ENCODE measurements at regions not wholly inside any gene's neighbourhood (a gene's known extent, or its start where the extent isn't known, plus 50 kb on each side); places are given as distances from the start of the nearest gene placed in this dataset.

- H3K27ac ChIP-seq (ENCODE audit: low read depth, low read length): no peak overlapping the region
- no peaks in the 10 kb centered on the region for H3K36me3 ChIP-seq (ENCODE audit: insufficient read depth, low read length)
- no peaks in the 10 kb centered on the region for H3K4me1 ChIP-seq (ENCODE audit: insufficient read depth, low read length)
- 93% methylated on average over 5 of the region's 5 CpGs for WGBS
- no peaks in the 10 kb centered on the region for H3K9me3 ChIP-seq (ENCODE audit: insufficient read depth, low read depth, low read length)
- no peaks in the 10 kb centered on the region for H3K27me3 ChIP-seq (ENCODE audit: insufficient read depth, low read length)
- no peak overlapping the region for H3K9ac ChIP-seq (ENCODE audit: low read depth, low read length)
- H3K4me3 ChIP-seq (ENCODE audit: low read length): no peak overlapping the region
Observed at GRCh38 chr12:91866566-91866965, 279.1 kb downstream of the BTG1 start.

GRCh38 chr12:91863702-91864101, 281.9 kb downstream of the BTG1 start:
- WGBS: 96% methylated on average over 3 of the region's 3 CpGs
- H3K9me3 ChIP-seq (ENCODE audit: insufficient read depth, low read depth, low read length): no peaks in the 10 kb centered on the region
- no peak overlapping the region for H3K27ac ChIP-seq (ENCODE audit: low read depth, low read length)
- no peaks in the 10 kb centered on the region for H3K4me1 ChIP-seq (ENCODE audit: insufficient read depth, low read length)
- no peaks in the 10 kb centered on the region for H3K36me3 ChIP-seq (ENCODE audit: insufficient read depth, low read length)
- H3K9ac ChIP-seq (ENCODE audit: low read depth, low read length): no peak overlapping the region
- no peak overlapping the region for H3K4me3 ChIP-seq (ENCODE audit: low read length)
- H3K27me3 ChIP-seq (ENCODE audit: insufficient read depth, low read length): no peaks in the 10 kb centered on the region

GRCh38 chr12:91861554-91861953, 284.1 kb downstream of the BTG1 start:
- H3K4me1 ChIP-seq (ENCODE audit: insufficient read depth, low read length): no peaks in the 10 kb centered on the region
- H3K27ac ChIP-seq (ENCODE audit: low read depth, low read length): no peak overlapping the region
- H3K27me3 ChIP-seq (ENCODE audit: insufficient read depth, low read length): no peaks in the 10 kb centered on the region
- H3K4me3 ChIP-seq (ENCODE audit: low read length): no peak overlapping the region
- no peak overlapping the region for H3K9ac ChIP-seq (ENCODE audit: low read depth, low read length)
- no CpG with 5 or more reads among the region's 1 CpG for WGBS
- H3K36me3 ChIP-seq (ENCODE audit: insufficient read depth, low read length): no peaks in the 10 kb centered on the region
- no peaks in the 10 kb centered on the region for H3K9me3 ChIP-seq (ENCODE audit: insufficient read depth, low read depth, low read length)

- H3K36me3 ChIP-seq (ENCODE audit: insufficient read depth, low read length): no peaks in the 10 kb centered on the region
- H3K4me1 ChIP-seq (ENCODE audit: insufficient read depth, low read length): no peaks in the 10 kb centered on the region
- no peak overlapping the region for H3K27ac ChIP-seq (ENCODE audit: low read depth, low read length)
- H3K27me3 ChIP-seq (ENCODE audit: insufficient read depth, low read length): no peaks in the 10 kb centered on the region
- H3K4me3 ChIP-seq (ENCODE audit: low read length): no peak overlapping the region
- H3K9me3 ChIP-seq (ENCODE audit: insufficient read depth, low read depth, low read length): no peaks in the 10 kb centered on the region
- H3K9ac ChIP-seq (ENCODE audit: low read depth, low read length): no peak overlapping the region
- WGBS: 92% methylated on average over 2 of the region's 2 CpGs
Observed at GRCh38 chr12:91859347-91859746, 286.3 kb downstream of the BTG1 start.

- WGBS: 96% methylated on average over 3 of the region's 3 CpGs
- Histone ChIP-seq H3K4me3 (ENCODE audit: low read length) (no peak overlapping the region), H3K27ac (ENCODE audit: low read depth, low read length) (no peak overlapping the region), H3K4me1 (ENCODE audit: insufficient read depth, low read length) (no peaks in the 10 kb centered on the region), H3K9me3 (ENCODE audit: insufficient read depth, low read depth, low read length) (no peaks in the 10 kb centered on the region), H3K27me3 (ENCODE audit: insufficient read depth, low read length) (no peaks in the 10 kb centered on the region), H3K36me3 (ENCODE audit: insufficient read depth, low read length) (no peaks in the 10 kb centered on the region), H3K9ac (ENCODE audit: low read depth, low read length) (no peak overlapping the region)
Observed at GRCh38 chr12:91857813-91858542, 287.7 kb downstream of the BTG1 start.

- Histone ChIP-seq H3K9me3 (ENCODE audit: insufficient read depth, low read depth, low read length) (no peaks in the 10 kb centered on the region), H3K27me3 (ENCODE audit: insufficient read depth, low read length) (no peaks in the 10 kb centered on the region), H3K27ac (ENCODE audit: low read depth, low read length) (no peak overlapping the region), H3K4me1 (ENCODE audit: insufficient read depth, low read length) (no peaks in the 10 kb centered on the region), H3K36me3 (ENCODE audit: insufficient read depth, low read length) (no peaks in the 10 kb centered on the region), H3K9ac (ENCODE audit: low read depth, low read length) (no peak overlapping the region), H3K4me3 (ENCODE audit: low read length) (no peak overlapping the region)
- 0% methylated on average over 1 of the region's 1 CpG for WGBS
Observed at GRCh38 chr12:91854725-91855124, 290.9 kb downstream of the BTG1 start.

GRCh38 chr12:91853350-91854127, 292.1 kb downstream of the BTG1 start:
- Histone ChIP-seq H3K4me3 (ENCODE audit: low read length) (no peak overlapping the region), H3K9ac (ENCODE audit: low read depth, low read length) (no peak overlapping the region)
- 83% methylated on average over 5 of the region's 5 CpGs for WGBS

GRCh38 chr12:91852634-91853033, 293.0 kb downstream of the BTG1 start:
- H3K4me3 ChIP-seq (ENCODE audit: low read length): no peak overlapping the region
- no peaks in the 10 kb centered on the region for H3K27me3 ChIP-seq (ENCODE audit: insufficient read depth, low read length)
- WGBS: 97% methylated on average over 2 of the region's 2 CpGs
- H3K36me3 ChIP-seq (ENCODE audit: insufficient read depth, low read length): no peaks in the 10 kb centered on the region
- no peak overlapping the region for H3K9ac ChIP-seq (ENCODE audit: low read depth, low read length)
- H3K27ac ChIP-seq (ENCODE audit: low read depth, low read length): no peak overlapping the region
- no peaks in the 10 kb centered on the region for H3K9me3 ChIP-seq (ENCODE audit: insufficient read depth, low read depth, low read length)
- H3K4me1 ChIP-seq (ENCODE audit: insufficient read depth, low read length): no peaks in the 10 kb centered on the region

More at GRCh38 chr12:91853350-91854127, 292.1 kb downstream of the BTG1 start:
- H3K9me3 ChIP-seq (ENCODE audit: insufficient read depth, low read depth, low read length): no peaks in the 10 kb centered on the region
- no peaks in the 10 kb centered on the region for H3K27me3 ChIP-seq (ENCODE audit: insufficient read depth, low read length)
- no peaks in the 10 kb centered on the region for H3K4me1 ChIP-seq (ENCODE audit: insufficient read depth, low read length)
- H3K27ac ChIP-seq (ENCODE audit: low read depth, low read length): no peak overlapping the region
- no peaks in the 10 kb centered on the region for H3K36me3 ChIP-seq (ENCODE audit: insufficient read depth, low read length)

- Histone ChIP-seq H3K9me3 (ENCODE audit: insufficient read depth, low read depth, low read length) (no peaks in the 10 kb centered on the region), H3K27ac (ENCODE audit: low read depth, low read length) (no peak overlapping the region), H3K4me1 (ENCODE audit: insufficient read depth, low read length) (no peaks in the 10 kb centered on the region), H3K36me3 (ENCODE audit: insufficient read depth, low read length) (no peaks in the 10 kb centered on the region), H3K4me3 (ENCODE audit: low read length) (no peak overlapping the region), H3K9ac (ENCODE audit: low read depth, low read length) (no peak overlapping the region), H3K27me3 (ENCODE audit: insufficient read depth, low read length) (no peaks in the 10 kb centered on the region)
Observed at GRCh38 chr12:91851741-91852477, 293.7 kb downstream of the BTG1 start.

GRCh38 chr12:91846466-91847055, 299.1 kb downstream of the BTG1 start:
- no peaks in the 10 kb centered on the region for H3K27me3 ChIP-seq (ENCODE audit: insufficient read depth, low read length)
- no peaks in the 10 kb centered on the region for H3K36me3 ChIP-seq (ENCODE audit: insufficient read depth, low read length)
- H3K9ac ChIP-seq (ENCODE audit: low read depth, low read length): no peak overlapping the region
- whole genome bisulfite sequencing: no CpG with 5 or more reads among the region's 1 CpG
- H3K27ac ChIP-seq (ENCODE audit: low read depth, low read length): no peak overlapping the region
- H3K9me3 ChIP-seq (ENCODE audit: insufficient read depth, low read depth, low read length): no peaks in the 10 kb centered on the region
- no peak overlapping the region for H3K4me3 ChIP-seq (ENCODE audit: low read length)
- no peaks in the 10 kb centered on the region for H3K4me1 ChIP-seq (ENCODE audit: insufficient read depth, low read length)

- H3K9ac ChIP-seq (ENCODE audit: low read depth, low read length): no peak overlapping the region
- H3K27ac ChIP-seq (ENCODE audit: low read depth, low read length): no peak overlapping the region
- H3K36me3 ChIP-seq (ENCODE audit: insufficient read depth, low read length): no peaks in the 10 kb centered on the region
- no peak overlapping the region for H3K4me3 ChIP-seq (ENCODE audit: low read length)
- WGBS: 78% methylated on average over 1 of the region's 1 CpG
- H3K9me3 ChIP-seq (ENCODE audit: insufficient read depth, low read depth, low read length): no peaks in the 10 kb centered on the region
- no peaks in the 10 kb centered on the region for H3K27me3 ChIP-seq (ENCODE audit: insufficient read depth, low read length)
- H3K4me1 ChIP-seq (ENCODE audit: insufficient read depth, low read length): no peaks in the 10 kb centered on the region
Observed at GRCh38 chr12:91845365-91845764, 300.3 kb downstream of the BTG1 start.
